CD14-positive monocyte (primary cell): ENCODE measurements at regions not wholly inside any gene's neighbourhood (a gene's known extent, or its start where the extent isn't known, plus 50 kb on each side); places are given as distances from the start of the nearest gene placed in this dataset.

Experiments
- DNase-seq, 3 donors: peaks; one replicate each; pipeline ENCODE4 v3.0.0-alpha.2; 2011 to 2022
- H2AFZ ChIP-seq: 2 replicates; pipeline ENCODE4 v1.6.0; 2012; ENCODE audit warnings: mild to moderate bottlenecking, low read depth, low read length, inconsistent platforms; ENCODE audit not compliant: insufficient read depth, poor library complexity, severe bottlenecking
- H3K27ac ChIP-seq, 2 donors: 1 replicate in 1 of 2; 2 replicates in 1 of 2; pipeline ENCODE4 v1.5.1; 2012 to 2013; ENCODE audit warnings: low read length in 2 of 2, control low read depth in 1 of 2, inconsistent platforms in 1 of 2, low read depth in 1 of 2, mild to moderate bottlenecking in 1 of 2
- H3K27me3 ChIP-seq, 2 donors: one replicate each; pipeline versions ENCODE4 v1.6.0 to v1.6.1; 2011 to 2013; ENCODE audit warnings: low read length in 2 of 2; ENCODE audit not compliant: control insufficient read depth in 2 of 2, insufficient read depth in 2 of 2
- H3K36me3 ChIP-seq, 2 donors: replicated peaks in 1 of 2; 1 replicate in 1 of 2; 2 replicates in 1 of 2; pipeline versions ENCODE4 v1.5.1 to v1.6.1; 2012 to 2013; ENCODE audit warnings: low read length in 2 of 2, control low read depth in 1 of 2, inconsistent platforms in 1 of 2, mild to moderate bottlenecking in 1 of 2; ENCODE audit not compliant: insufficient read depth in 2 of 2, control insufficient read depth in 1 of 2
- H3K4me1 ChIP-seq, 2 donors: 1 replicate in 1 of 2; 2 replicates in 1 of 2; pipeline versions ENCODE4 v1.5.1 to v1.6.1; 2012 to 2013; ENCODE audit warnings: low read length in 2 of 2, control low read depth in 1 of 2, inconsistent platforms in 1 of 2, mild to moderate bottlenecking in 1 of 2, moderate library complexity in 1 of 2; ENCODE audit not compliant: insufficient read depth in 2 of 2, control insufficient read depth in 1 of 2
- H3K4me2 ChIP-seq: replicated peaks from 2 replicates; pipeline ENCODE3; 2012; ENCODE audit warnings: low read length, moderate library complexity, mild to moderate bottlenecking; ENCODE audit not compliant: poor library complexity, severe bottlenecking; ENCODE audit errors: extremely low read depth
- H3K4me3 ChIP-seq, 3 experiments: fragments of 200-600 bp in 1 of 3; sonication (generic) in 1 of 3; replicated peaks in 1 of 3; 1 replicate in 2 of 3; 2 replicates in 1 of 3; pipeline ENCODE4 v1.5.1; 2011 to 2013; ENCODE audit warnings: low read length in 3 of 3, mild to moderate bottlenecking in 3 of 3, control low read depth in 2 of 3, low read depth in 2 of 3, inconsistent platforms in 1 of 3, moderate library complexity in 1 of 3
- H3K79me2 ChIP-seq: 2 replicates; pipeline ENCODE4 v1.6.0; 2012; ENCODE audit warnings: mild to moderate bottlenecking, control low read depth, inconsistent platforms, low read length, moderate library complexity; ENCODE audit not compliant: insufficient read depth
- H3K9ac ChIP-seq: 2 replicates; pipeline ENCODE4 v1.6.0; 2017; ENCODE audit warnings: low read length, mild to moderate bottlenecking; ENCODE audit not compliant: insufficient read depth, poor library complexity, severe bottlenecking
- H3K9me3 ChIP-seq, 2 donors: replicated peaks in 1 of 2; 1 replicate in 1 of 2; 2 replicates in 1 of 2; pipeline versions ENCODE4 v1.5.1 to v1.6.1; 2012 to 2013; ENCODE audit warnings: low read length in 2 of 2, control low read depth in 1 of 2; ENCODE audit not compliant: control insufficient read depth in 1 of 2, insufficient read depth in 1 of 2
- H4K20me1 ChIP-seq: 2 replicates; pipeline ENCODE4 v1.6.0; 2012; ENCODE audit warnings: mild to moderate bottlenecking, low read length, control low read depth, moderate library complexity; ENCODE audit not compliant: insufficient read depth
- H3K27ac Mint-ChIP-seq, 7 donors: one replicate each; pipeline ENCODE4 v1.8.0; 2020; ENCODE audit warnings: mild to moderate bottlenecking in 7 of 7, mixed read lengths in 7 of 7, moderate library complexity in 6 of 7, inconsistent platforms in 2 of 7
- H3K27me3 Mint-ChIP-seq, 3 donors: one replicate each; pipeline ENCODE4 v1.8.0; 2021 to 2022; ENCODE audit warnings: low read depth in 3 of 3, mild to moderate bottlenecking in 3 of 3, mixed read lengths in 3 of 3, moderate library complexity in 3 of 3, inconsistent platforms in 1 of 3
- H3K36me3 Mint-ChIP-seq, 2 donors: one replicate each; pipeline ENCODE4 v1.8.0; 2020; ENCODE audit warnings: mixed read lengths in 2 of 2, inconsistent platforms in 1 of 2, mild to moderate bottlenecking in 1 of 2
- H3K4me1 Mint-ChIP-seq: one replicate; pipeline ENCODE4 v1.8.0; 2020; ENCODE audit warnings: mild to moderate bottlenecking, mixed read lengths
- H3K4me3 Mint-ChIP-seq, 2 donors: one replicate each; pipeline ENCODE4 v1.8.0; 2020; ENCODE audit warnings: mild to moderate bottlenecking in 2 of 2, mixed read lengths in 2 of 2, moderate library complexity in 1 of 2
- H3K9me3 Mint-ChIP-seq, 7 donors: one replicate each; pipeline ENCODE4 v1.8.0; 2020 to 2022; ENCODE audit warnings: mixed read lengths in 7 of 7, mild to moderate bottlenecking in 6 of 7, moderate library complexity in 6 of 7, inconsistent platforms in 2 of 7
- CTCF ChIP-seq: fragments of 200-600 bp; IDR thresholded peaks from one replicate; pipeline ENCODE4 v1.8.0; 2022; ENCODE audit warnings: antibody characterized with exemption, mild to moderate bottlenecking
- WGBS: methylation state at CpG from one replicate; pipeline ENCODE4 v1.1.5; 2013; ENCODE audit warnings: missing lambda C conversion rate; ENCODE audit not compliant: insufficient coverage; 5-methylcytosine and 5-hydroxymethylcytosine counted together
- intact Hi-C, 2 donors: fragments of 100-400 bp; cut with micrococcal nuclease; formaldehyde crosslinking; loops; one replicate each; pipeline versions ENCODE4 v1.15.0 to v1.15.1; 2023

- no CpG with 5 or more reads among the region's 1 CpG for WGBS
- no peaks in the 10 kb centered on the region for H3K36me3 Mint-ChIP-seq
Measured at GRCh38 chr11:110032957-110033570, 60.1 kb upstream of the ZC3H12C start.

GRCh38 chr11:110034806-110035205 is 58.4 kb upstream of the ZC3H12C start:
- no peak overlapping the region for H2AFZ ChIP-seq
- H4K20me1 ChIP-seq = no peaks in the 10 kb centered on the region
- Mint-ChIP-seq H3K27ac (no peak overlapping the region), H3K9me3 (no peaks in the 10 kb centered on the region), H3K4me1 (peaks cover 5% of the 10 kb centered on the region), H3K27me3 (peaks cover 0 to 1% (median 0%) of the 10 kb centered on the region in 3 donors), H3K4me3 (no peak overlapping the region), H3K36me3 (no peaks in the 10 kb centered on the region)
- no peak for TF ChIP-seq CTCF
- no peaks in the 10 kb centered on the region for H3K27me3 ChIP-seq
- H3K36me3 ChIP-seq = no peaks in the 10 kb centered on the region
- no peak overlapping the region for H3K27ac ChIP-seq
- H3K4me2 ChIP-seq = no peak overlapping the region
- H3K4me3 ChIP-seq = no peak overlapping the region
- no CpG with 5 or more reads among the region's 4 CpGs for WGBS
- H3K9me3 ChIP-seq = no peaks in the 10 kb centered on the region
- H3K79me2 ChIP-seq = no peaks in the 10 kb centered on the region
- no peaks in the 10 kb centered on the region for H3K4me1 ChIP-seq
- no peak overlapping the region for H3K9ac ChIP-seq
- no peak for DNase-seq
- intact Hi-C loops = loop anchor here in 1 of 2 donors (5.0 kb wide), 1 partner anchor 32 kb away; no protein-coding TSS in a partner anchor

More at GRCh38 chr11:110032957-110033570, 60.1 kb upstream of the ZC3H12C start:
- Mint-ChIP-seq H3K4me1 (peaks cover 4% of the 10 kb centered on the region), H3K4me3 (no peak overlapping the region), H3K27ac (peak overlapping the region in 1 of 7 donors; percentile 31), H3K27me3 (peaks cover 0 to 1% (median 0%) of the 10 kb centered on the region in 3 donors), H3K9me3 (peaks cover 0 to under 1% (median 0%) of the 10 kb centered on the region in 7 donors)
- Histone ChIP-seq H2AFZ (peak overlapping the region; percentile 36), H3K36me3 (no peaks in the 10 kb centered on the region), H3K27ac (no peak overlapping the region), H3K4me2 (no peak overlapping the region), H3K4me1 (peaks cover 0 to under 1% of the 10 kb centered on the region in 2 donors), H3K79me2 (no peaks in the 10 kb centered on the region), H3K9me3 (no peaks in the 10 kb centered on the region), H3K9ac (no peak overlapping the region), H4K20me1 (no peaks in the 10 kb centered on the region), H3K4me3 (no peak overlapping the region), H3K27me3 (no peaks in the 10 kb centered on the region)
- intact Hi-C loops = loop anchor here in 1 of 2 donors (5.0 kb wide), 1 partner anchor 34 kb away; no protein-coding TSS in a partner anchor
- no peak for DNase-seq
- no peak for TF ChIP-seq CTCF
